ENCODE measurements at regions not wholly inside any gene's neighbourhood (a gene's known extent, or its start where the extent isn't known, plus 50 kb on each side); places are given as distances from the start of the nearest gene placed in this dataset.

DNA sequence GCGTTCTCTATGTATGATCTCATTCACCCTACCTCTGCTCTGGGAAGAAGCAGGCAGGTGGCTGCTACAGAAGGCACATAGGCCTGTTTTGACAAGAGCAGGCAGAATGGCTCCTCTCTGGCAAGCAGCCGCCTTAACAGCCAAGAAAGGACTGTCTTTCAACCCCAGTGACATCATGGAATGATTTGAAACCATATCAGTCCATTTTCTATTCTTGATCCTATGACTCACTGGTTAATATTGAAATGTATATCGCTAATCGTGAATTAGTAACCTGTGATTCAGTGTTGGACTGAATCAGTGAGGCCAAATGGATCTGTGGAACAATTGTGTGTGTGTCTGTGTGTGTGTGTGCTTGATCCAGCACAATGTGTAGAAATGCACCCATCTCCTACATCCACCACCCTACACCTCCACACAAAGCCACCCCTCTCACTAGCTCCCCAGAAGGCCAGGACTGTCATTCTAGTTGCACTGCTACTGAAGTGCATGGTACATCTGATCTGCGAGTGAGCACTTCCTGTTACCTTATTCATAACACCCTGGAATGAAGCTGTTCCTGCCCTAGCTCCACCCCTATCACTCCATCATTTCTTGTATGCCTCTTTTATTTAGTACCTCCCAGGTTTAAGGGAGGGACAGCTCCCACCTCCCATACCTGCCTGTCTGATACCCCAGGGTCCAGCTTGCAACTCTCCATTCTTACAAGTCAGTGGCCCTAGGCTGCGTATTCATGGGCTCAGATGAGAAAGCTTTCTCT is 460.0 kb downstream of the FOXO1 start:
- Histone ChIP-seq H3K9me2 (replicated peaks; ENCODE audit: insufficient read depth) (no peaks in the 10 kb centered on the region), H3K4me2 (no peak overlapping the region), H3K27ac (no peak overlapping the region)

DNA sequence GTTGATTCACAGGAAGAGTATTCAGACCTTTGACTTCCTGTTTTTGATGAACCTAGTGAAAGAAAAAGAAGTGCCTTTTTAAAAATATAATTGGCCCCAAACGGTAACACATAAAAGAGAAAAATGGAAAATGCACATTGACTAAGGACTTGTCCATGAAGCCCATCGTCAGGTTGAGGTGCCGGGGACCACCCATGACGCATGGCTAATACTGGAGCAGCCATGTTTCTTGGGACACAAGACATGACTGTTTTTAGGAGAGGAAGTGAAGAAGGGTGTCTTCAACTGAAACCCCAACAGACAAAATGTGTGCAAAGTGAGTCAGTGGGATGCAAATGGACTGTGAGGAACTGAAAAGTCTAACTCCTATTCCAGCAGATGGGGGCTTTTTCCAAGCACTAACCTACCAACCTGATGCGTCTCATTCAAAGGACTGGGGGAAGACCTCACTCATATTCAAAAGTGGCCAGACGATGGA is 459.4 kb downstream of the FOXO1 start:
- Histone ChIP-seq H3K27ac (no peak overlapping the region), H3K9me2 (replicated peaks; ENCODE audit: insufficient read depth) (no peaks in the 10 kb centered on the region), H3K4me2 (no peak overlapping the region), H3K79me2 (no peaks in the 10 kb centered on the region), H3K27me3 (no peaks in the 10 kb centered on the region), H3K9me3 (ENCODE audit: low read depth) (no peaks in the 10 kb centered on the region), H3K4me1 (ENCODE audit: insufficient read depth) (no peaks in the 10 kb centered on the region), H3K4me3 (no peak overlapping the region), H4K20me1 (ENCODE audit: insufficient read depth, poor library complexity, severe bottlenecking) (no peaks in the 10 kb centered on the region), H2AFZ (no peak overlapping the region), H3K36me3 (replicated peaks; ENCODE audit: insufficient read depth, low read depth) (no peaks in the 10 kb centered on the region)
- DNase-seq (ENCODE audit: low spot score): no peak
- TF ChIP-seq, protein P1, sequence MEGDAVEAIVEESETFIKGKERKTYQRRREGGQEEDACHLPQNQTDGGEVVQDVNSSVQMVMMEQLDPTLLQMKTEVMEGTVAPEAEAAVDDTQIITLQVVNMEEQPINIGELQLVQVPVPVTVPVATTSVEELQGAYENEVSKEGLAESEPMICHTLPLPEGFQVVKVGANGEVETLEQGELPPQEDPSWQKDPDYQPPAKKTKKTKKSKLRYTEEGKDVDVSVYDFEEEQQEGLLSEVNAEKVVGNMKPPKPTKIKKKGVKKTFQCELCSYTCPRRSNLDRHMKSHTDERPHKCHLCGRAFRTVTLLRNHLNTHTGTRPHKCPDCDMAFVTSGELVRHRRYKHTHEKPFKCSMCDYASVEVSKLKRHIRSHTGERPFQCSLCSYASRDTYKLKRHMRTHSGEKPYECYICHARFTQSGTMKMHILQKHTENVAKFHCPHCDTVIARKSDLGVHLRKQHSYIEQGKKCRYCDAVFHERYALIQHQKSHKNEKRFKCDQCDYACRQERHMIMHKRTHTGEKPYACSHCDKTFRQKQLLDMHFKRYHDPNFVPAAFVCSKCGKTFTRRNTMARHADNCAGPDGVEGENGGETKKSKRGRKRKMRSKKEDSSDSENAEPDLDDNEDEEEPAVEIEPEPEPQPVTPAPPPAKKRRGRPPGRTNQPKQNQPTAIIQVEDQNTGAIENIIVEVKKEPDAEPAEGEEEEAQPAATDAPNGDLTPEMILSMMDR (IDR thresholded peaks at IDR 0.05; ENCODE audit: poor library complexity): no peak
- no peak for TF ChIP-seq EZH2phosphoT487 (IDR thresholded peaks at IDR 0.05; ENCODE audit: low read depth, severe bottlenecking, unreplicated experiment)
- TF ChIP-seq EZH2 (IDR thresholded peaks at IDR 0.05; ENCODE audit: borderline replicate concordance): no peak
- WGBS (ENCODE audit: low lambda C conversion rate, missing lambda C conversion rate): 95% methylated on average over 6 of the region's 6 CpGs

More for the DNA sequence above, 460.0 kb downstream of the FOXO1 start:
- no peaks in the 10 kb centered on the region for H4K20me1 ChIP-seq (ENCODE audit: insufficient read depth, poor library complexity, severe bottlenecking)
- H3K4me1 ChIP-seq (ENCODE audit: insufficient read depth): no peaks in the 10 kb centered on the region
- no peaks in the 10 kb centered on the region for H3K79me2 ChIP-seq
- H3K4me3 ChIP-seq: no peak overlapping the region
- no peak for DNase-seq (ENCODE audit: low spot score)
- H2AFZ ChIP-seq: no peak overlapping the region
- TF ChIP-seq, protein P1 (IDR thresholded peaks at IDR 0.05; ENCODE audit: poor library complexity): no peak
- TF ChIP-seq EZH2phosphoT487 (IDR thresholded peaks at IDR 0.05; ENCODE audit: low read depth, severe bottlenecking, unreplicated experiment): no peak
- TF ChIP-seq EZH2 (IDR thresholded peaks at IDR 0.05; ENCODE audit: borderline replicate concordance): no peak
- H3K36me3 ChIP-seq (replicated peaks; ENCODE audit: insufficient read depth, low read depth): no peaks in the 10 kb centered on the region
- 90% methylated on average over 6 of the region's 6 CpGs for WGBS (ENCODE audit: low lambda C conversion rate, missing lambda C conversion rate)
- H3K27me3 ChIP-seq: no peaks in the 10 kb centered on the region
- no peaks in the 10 kb centered on the region for H3K9me3 ChIP-seq (ENCODE audit: low read depth)

DNA sequence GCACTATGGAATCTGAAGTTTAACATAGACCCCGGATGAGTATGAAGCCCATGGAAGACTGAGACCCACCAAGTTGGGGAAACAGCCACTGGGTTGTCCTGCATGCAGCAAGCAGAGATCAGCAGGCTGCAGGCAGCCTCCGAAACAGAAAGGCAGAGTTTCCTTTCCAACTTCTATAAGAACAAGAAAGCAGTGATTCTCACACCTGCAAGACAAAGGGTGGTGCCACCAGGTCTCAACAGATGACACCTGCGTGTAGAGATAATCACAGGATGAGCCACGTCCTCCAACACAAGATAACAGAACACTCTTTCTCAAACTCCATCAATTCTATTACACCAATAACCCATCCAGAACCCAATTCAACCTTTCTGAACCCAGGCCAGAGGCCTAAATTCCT is 457.9 kb downstream of the FOXO1 start:
- H3K4me3 ChIP-seq: no peak overlapping the region
- H3K79me2 ChIP-seq: no peaks in the 10 kb centered on the region
- H4K20me1 ChIP-seq (ENCODE audit: insufficient read depth, poor library complexity, severe bottlenecking): no peaks in the 10 kb centered on the region
- H2AFZ ChIP-seq: no peak overlapping the region
- H3K9me3 ChIP-seq (ENCODE audit: low read depth): no peaks in the 10 kb centered on the region
- H3K4me1 ChIP-seq (ENCODE audit: insufficient read depth): no peaks in the 10 kb centered on the region
- H3K27ac ChIP-seq: no peak overlapping the region
- H3K9me2 ChIP-seq (replicated peaks; ENCODE audit: insufficient read depth): no peaks in the 10 kb centered on the region
- no peak for TF ChIP-seq EZH2 (IDR thresholded peaks at IDR 0.05; ENCODE audit: borderline replicate concordance)
- TF ChIP-seq EZH2phosphoT487 (IDR thresholded peaks at IDR 0.05; ENCODE audit: low read depth, severe bottlenecking, unreplicated experiment): no peak
- TF ChIP-seq, protein P1 (IDR thresholded peaks at IDR 0.05; ENCODE audit: poor library complexity): no peak
- WGBS (ENCODE audit: low lambda C conversion rate, missing lambda C conversion rate): 90% methylated on average over 4 of the region's 4 CpGs
- DNase-seq (ENCODE audit: low spot score): no peak
- no peaks in the 10 kb centered on the region for H3K27me3 ChIP-seq
- H3K4me2 ChIP-seq: no peak overlapping the region
- no peaks in the 10 kb centered on the region for H3K36me3 ChIP-seq (replicated peaks; ENCODE audit: insufficient read depth, low read depth)
